ENCODE measurements at regions not wholly inside any gene's neighbourhood (a gene's known extent, or its start where the extent isn't known, plus 50 kb on each side); places are given as distances from the start of the nearest gene placed in this dataset.

DNA sequence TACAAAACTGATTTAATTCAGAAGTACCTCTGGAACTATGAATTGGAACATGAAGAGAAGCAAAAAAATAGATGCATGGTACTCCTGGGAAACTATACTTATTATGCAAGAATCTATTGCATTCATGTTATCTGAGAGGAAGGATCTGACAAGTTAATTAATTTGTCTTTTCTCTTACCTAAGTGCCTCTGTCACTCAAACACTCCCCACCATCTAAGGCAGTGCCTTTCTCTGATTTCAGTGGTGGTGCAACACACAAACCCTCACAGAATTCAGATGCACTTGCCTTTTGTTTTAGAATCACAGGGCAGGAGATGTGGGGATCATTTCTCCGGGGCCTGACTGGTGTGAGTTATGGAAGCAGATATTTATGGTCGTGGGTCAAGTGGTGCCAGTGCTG is 52.5 kb upstream of the C9orf72 start:
- no peak for DNase-seq (ENCODE audit: low read depth in 2 of 2)

- no peak for DNase-seq (ENCODE audit: low read depth in 2 of 2)
Observed at GRCh38 chr9:27626244-27627187, 53.2 kb upstream of the C9orf72 start.

- no peak for DNase-seq (ENCODE audit: low read depth in 2 of 2)
Observed at GRCh38 chr9:27627188-27627564, 53.9 kb upstream of the C9orf72 start.

DNA sequence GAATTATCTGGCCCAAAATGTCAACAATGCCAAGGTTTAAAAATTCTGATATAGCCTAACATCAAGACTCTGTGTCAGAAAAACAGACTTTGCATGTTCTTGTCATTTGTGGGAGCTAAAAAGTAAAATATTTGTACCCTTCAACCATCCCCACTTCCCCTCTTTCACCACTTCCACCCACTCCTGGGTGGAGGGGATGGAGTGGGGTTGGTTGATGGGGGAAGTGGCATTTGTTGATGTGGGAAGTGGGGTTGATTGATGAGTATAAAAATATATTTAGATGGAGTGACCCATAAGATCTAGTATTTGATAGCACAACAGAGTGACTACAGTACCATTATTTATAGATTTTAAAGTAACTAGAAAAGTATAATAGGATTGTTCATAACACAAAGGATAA is 55.0 kb upstream of the C9orf72 start:
- DNase-seq (ENCODE audit: low read depth in 2 of 2), result no peak

GRCh38 chr9:27629425-27629824 is 56.1 kb upstream of the C9orf72 start:
- DNase-seq (ENCODE audit: low read depth in 2 of 2), result no peak

DNA sequence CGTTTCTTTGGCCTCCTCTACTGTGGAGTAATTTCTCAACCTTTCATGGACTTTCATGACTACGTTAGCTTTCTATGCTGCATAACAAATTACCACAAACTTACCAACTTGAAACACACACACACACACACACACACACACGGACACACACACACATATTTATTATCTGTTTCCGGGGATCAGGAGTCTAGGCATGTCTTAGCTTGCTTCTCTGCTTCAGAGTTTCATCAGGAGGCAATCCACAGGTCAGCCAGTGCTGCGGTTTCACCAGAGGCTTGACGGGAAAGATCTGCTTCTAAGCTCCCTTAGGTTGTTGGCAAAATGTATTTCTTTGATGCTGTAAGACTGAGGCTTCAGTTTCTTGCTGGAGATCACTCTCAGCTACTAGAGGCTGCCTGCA is 59.0 kb upstream of the C9orf72 start:
- no peak for DNase-seq (ENCODE audit: low read depth in 2 of 2)

GRCh38 chr9:27633764-27634163 is 60.5 kb upstream of the C9orf72 start:
- DNase-seq (ENCODE audit: low read depth in 2 of 2), result no peak

GRCh38 chr9:27634879-27635278 is 61.6 kb upstream of the C9orf72 start:
- no peak for DNase-seq (ENCODE audit: low read depth in 2 of 2)

GRCh38 chr9:27638716-27639115 is 65.4 kb upstream of the C9orf72 start:
- DNase-seq (ENCODE audit: low read depth in 2 of 2), result no peak

DNA sequence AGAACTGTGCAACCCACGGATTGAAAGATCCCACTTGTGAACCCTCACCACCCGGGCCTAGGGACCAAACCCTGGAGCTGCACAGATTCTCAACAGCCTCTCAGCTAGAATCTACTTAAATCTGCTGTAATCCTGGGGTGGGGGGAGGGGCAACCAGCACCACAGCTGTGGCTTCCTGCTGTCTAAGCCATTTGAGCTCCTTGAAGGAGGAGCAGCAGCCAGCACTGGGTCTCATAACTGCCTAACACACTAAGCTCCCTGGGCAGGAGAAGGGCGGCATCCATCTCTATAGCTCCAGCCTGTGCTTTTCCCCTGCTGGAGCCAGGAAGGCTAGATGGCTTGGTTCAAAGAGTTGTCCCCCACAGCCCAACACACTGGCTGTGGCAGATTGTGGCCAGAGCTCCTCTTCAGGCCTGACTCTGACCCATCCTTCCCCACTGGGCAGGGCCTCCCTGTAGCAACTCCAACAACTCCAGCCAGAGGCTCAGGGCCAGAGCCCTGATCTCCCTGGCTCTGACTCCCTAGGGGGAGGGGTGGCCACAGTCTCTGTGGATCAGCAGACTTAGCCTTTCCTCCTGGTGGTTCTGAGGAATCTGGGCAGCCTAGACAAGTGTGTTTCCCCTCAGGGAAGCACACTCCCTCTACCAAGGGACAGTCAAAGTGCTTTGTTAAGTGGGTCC is 72.0 kb upstream of the C9orf72 start:
- DNase-seq (ENCODE audit: low read depth in 2 of 2), result no peak

- DNase-seq (ENCODE audit: low read depth in 2 of 2), result no peak
Observed at GRCh38 chr9:27653246-27653645, 80.0 kb upstream of the C9orf72 start.

- no peak for DNase-seq (ENCODE audit: low read depth in 2 of 2)
Observed at GRCh38 chr9:27653957-27654356, 80.7 kb upstream of the C9orf72 start.

GRCh38 chr9:27654629-27655285 is 81.5 kb upstream of the C9orf72 start:
- DNase-seq (ENCODE audit: low read depth in 2 of 2), result no peak

- no peak for DNase-seq (ENCODE audit: low read depth in 2 of 2)
Observed at GRCh38 chr9:27655441-27655840, 82.2 kb upstream of the C9orf72 start.

- DNase-seq (ENCODE audit: low read depth in 2 of 2), result no peak
Observed at GRCh38 chr9:27659001-27659400, 85.7 kb upstream of the C9orf72 start.

DNA sequence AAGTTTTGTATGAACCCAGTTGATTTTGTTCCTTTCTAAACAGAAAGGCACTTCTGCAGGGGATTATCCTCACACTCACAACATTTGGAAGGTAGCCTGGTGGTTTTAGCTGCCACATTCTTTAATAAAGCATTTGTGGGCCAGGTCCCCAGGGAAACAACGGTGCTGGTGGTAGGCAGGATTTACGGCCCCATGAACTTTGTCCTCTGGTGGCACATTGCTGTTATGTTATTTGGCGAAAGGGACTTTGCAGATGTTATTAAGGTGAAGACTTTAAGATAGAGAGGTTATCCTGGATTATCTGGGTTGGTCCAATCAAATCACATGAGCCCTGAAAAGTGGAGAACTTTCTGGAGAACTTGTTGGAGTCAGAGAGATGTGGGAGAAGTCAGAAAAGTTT is 86.3 kb upstream of the C9orf72 start:
- DNase-seq (ENCODE audit: low read depth in 2 of 2), result no peak

GRCh38 chr9:27660148-27660547 is 86.9 kb upstream of the C9orf72 start:
- no peak for DNase-seq (ENCODE audit: low read depth in 2 of 2)

DNA sequence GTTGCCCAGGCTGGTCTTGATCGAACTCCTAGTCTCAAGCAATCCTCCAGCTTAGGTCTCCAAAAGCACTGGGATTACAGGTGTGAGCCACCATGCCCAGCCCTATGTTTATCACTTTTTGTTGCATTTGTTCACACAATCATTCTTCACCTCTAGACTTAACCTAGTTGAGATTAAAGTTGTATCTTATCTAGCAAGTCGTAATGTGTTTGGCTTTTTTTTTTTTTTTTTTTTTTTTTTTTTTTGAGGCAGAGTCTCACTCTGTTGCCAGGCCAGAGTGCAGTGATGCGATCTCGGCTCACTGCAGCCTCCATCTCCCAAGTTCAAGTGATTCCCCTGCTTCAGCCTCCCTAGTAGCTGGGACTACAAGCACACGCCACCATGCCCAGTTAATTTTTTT is 90.2 kb upstream of the C9orf72 start:
- DNase-seq (ENCODE audit: low read depth in 2 of 2), result no peak

DNA sequence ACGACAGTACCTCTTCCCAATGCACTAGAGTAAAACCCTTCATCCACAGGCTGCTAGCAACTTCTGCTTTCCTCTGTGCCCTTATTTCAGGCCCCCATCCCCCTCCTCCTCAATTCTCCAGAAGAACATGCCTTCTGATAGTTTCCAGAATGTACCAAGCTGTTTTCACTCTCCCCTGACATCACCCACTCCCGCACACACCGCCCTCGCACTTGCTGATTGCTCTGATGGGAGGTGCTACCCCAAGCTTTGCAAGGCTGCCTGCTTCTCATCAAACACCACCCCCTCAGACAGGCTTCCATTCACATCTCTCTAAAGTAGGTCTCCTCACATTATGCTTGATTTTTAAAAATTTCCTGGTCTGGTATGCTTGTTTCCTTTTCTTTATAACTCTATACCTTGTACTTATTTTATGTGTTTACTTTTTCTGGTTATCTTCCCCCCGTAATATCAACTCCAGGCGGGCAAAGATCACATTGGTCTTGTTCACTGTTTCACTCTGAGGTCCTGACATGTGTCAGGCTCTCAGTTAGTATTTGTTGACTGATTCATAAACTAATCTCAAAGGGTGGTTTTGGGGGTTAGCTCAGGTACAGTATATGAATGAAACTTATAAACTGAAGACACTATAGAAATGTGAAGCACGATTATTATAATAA is 91.0 kb upstream of the C9orf72 start:
- no peak for DNase-seq (ENCODE audit: low read depth in 2 of 2)

- DNase-seq (ENCODE audit: low read depth in 2 of 2), result no peak
Observed at GRCh38 chr9:27665136-27665535, 91.9 kb upstream of the C9orf72 start.

DNA sequence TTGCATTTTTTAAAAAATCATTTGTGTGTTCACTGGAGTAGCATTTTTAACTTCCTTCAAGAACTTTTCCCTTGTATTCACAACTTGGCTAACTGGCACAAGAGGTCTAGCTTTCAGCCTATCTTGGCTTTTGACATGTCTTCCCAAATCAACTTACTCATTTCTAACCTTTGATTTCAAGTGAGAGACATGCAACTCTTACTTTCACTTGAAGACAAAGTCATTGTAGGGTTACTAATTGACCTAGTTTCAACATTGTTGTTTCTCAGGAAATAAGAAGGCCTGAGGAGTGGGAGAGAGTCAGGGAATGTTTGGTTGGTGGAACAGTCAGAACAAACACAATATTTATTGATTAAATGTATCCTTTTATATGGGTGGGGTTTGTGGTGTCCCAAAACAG is 95.0 kb upstream of the C9orf72 start:
- DNase-seq (ENCODE audit: low read depth in 2 of 2), result no peak

DNA sequence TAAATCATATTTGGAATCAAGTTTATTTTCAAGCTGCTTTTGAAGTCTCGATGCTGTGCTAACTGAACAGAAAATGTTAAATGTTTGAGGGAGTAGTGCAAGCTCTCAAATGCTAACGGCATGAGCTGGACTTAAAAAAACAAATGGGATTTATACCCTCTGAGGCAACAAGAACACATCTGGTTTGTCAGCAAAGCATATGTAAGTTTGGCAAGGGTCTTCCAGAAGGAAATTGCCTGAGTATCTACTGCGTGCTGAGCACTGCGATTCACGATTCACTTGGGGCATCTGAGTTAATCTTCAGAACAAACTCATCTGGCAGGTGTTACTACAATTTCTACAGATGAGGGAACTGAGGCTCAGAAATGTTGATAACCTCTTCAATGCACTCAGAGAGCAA is 98.4 kb upstream of the C9orf72 start:
- peak in 1 of 2 experiments; percentile 0 for DNase-seq (ENCODE audit: low read depth in 2 of 2)
